Kidney epithelial cell (primary cell): ENCODE measurements at regions not wholly inside any gene's neighbourhood (a gene's known extent, or its start where the extent isn't known, plus 50 kb on each side); places are given as distances from the start of the nearest gene placed in this dataset.
"Not testable (repeated sequence)": the region's sequence is repeated elsewhere in the genome, so short reads cannot be mapped to it uniquely, and the experiment has no call there.

Source experiments
- DNase-seq: peaks from one replicate; pipeline ENCODE4 v3.0.0-alpha.2; 2010; ENCODE audit warnings: low read depth
- H3K27me3 ChIP-seq: 2 replicates; pipeline ENCODE4 v1.6.0; 2011; ENCODE audit warnings: low read length; ENCODE audit not compliant: control insufficient read depth, insufficient read depth
- H3K36me3 ChIP-seq: 2 replicates; pipeline ENCODE4 v1.5.1; 2011; ENCODE audit warnings: low read length; ENCODE audit not compliant: control insufficient read depth, insufficient read depth
- H3K4me3 ChIP-seq: 2 replicates; pipeline ENCODE4 v1.5.1; 2011; ENCODE audit warnings: low read depth, mild to moderate bottlenecking, control low read depth, low read length
- CTCF ChIP-seq: IDR thresholded peaks from 2 replicates; pipeline ENCODE4 v1.5.1; 2011; ENCODE audit warnings: mild to moderate bottlenecking, moderate library complexity, low read length, control low read depth, inconsistent platforms; ENCODE audit not compliant: insufficient read depth, poor library complexity, severe bottlenecking

GRCh38 chr11:130979386-130979972 lies 63.2 kb upstream of the SNX19 start:
- no peak overlapping the region for H3K4me3 ChIP-seq
- H3K36me3 ChIP-seq: no peaks in the 10 kb centered on the region
- DNase-seq: no peak
- H3K27me3 ChIP-seq: no peaks in the 10 kb centered on the region
- TF ChIP-seq CTCF: peak; percentile 58

- H3K36me3 ChIP-seq: no peaks in the 10 kb centered on the region
- no peak for DNase-seq
- H3K27me3 ChIP-seq: no peaks in the 10 kb centered on the region
- no peak for TF ChIP-seq CTCF
- no peak overlapping the region for H3K4me3 ChIP-seq
These were observed 64.0 kb upstream of the SNX19 start for GRCh38 chr11:130980071-130980862.

- not testable (repeated sequence) for H3K4me3 ChIP-seq, H3K27me3 ChIP-seq, DNase-seq, H3K36me3 ChIP-seq
These were observed 68.0 kb upstream of the SNX19 start for GRCh38 chr11:130984241-130984640.

GRCh38 chr11:130992788-130993187 lies 76.5 kb upstream of the SNX19 start:
- no peaks in the 10 kb centered on the region for H3K27me3 ChIP-seq
- TF ChIP-seq CTCF: no peak
- no peak for DNase-seq
- no peak overlapping the region for H3K4me3 ChIP-seq
- no peaks in the 10 kb centered on the region for H3K36me3 ChIP-seq

- H3K4me3 ChIP-seq: no peak overlapping the region
- H3K36me3 ChIP-seq: no peaks in the 10 kb centered on the region
- no peaks in the 10 kb centered on the region for H3K27me3 ChIP-seq
- no peak for DNase-seq
- TF ChIP-seq CTCF: no peak
These were observed 77.8 kb upstream of the SNX19 start for GRCh38 chr11:130994043-130994442.

GRCh38 chr11:130995266-130995665 lies 79.0 kb upstream of the SNX19 start:
- no peak overlapping the region for H3K4me3 ChIP-seq
- no peak for TF ChIP-seq CTCF
- H3K27me3 ChIP-seq: no peaks in the 10 kb centered on the region
- no peak for DNase-seq
- no peaks in the 10 kb centered on the region for H3K36me3 ChIP-seq
